ENCODE measurements at regions not wholly inside any gene's neighbourhood (a gene's known extent, or its start where the extent isn't known, plus 50 kb on each side); places are given as distances from the start of the nearest gene placed in this dataset.

- no peak for TF ChIP-seq CTCF (IDR thresholded peaks at IDR 0.05)
- Mint-ChIP-seq H3K4me3 (no peak overlapping the region), H3K36me3 (ENCODE audit: low read depth) (no peaks in the 10 kb centered on the region), H3K4me1 (peaks cover 21% of the 10 kb centered on the region), H3K27ac (no peak overlapping the region), H3K27me3 (ENCODE audit: low read depth, poor library complexity) (peaks cover 2% of the 10 kb centered on the region), H3K9me3 (no peaks in the 10 kb centered on the region)
- no peak for DNase-seq
Measured at GRCh38 chr19:31908496-31909225, 436.7 kb upstream of the ZNF507 start.

- Mint-ChIP-seq H3K27ac (no peak overlapping the region), H3K4me3 (no peak overlapping the region), H3K27me3 (ENCODE audit: low read depth, poor library complexity) (peaks cover 2% of the 10 kb centered on the region), H3K36me3 (ENCODE audit: low read depth) (no peaks in the 10 kb centered on the region), H3K9me3 (no peaks in the 10 kb centered on the region), H3K4me1 (peaks cover 17% of the 10 kb centered on the region)
- no peak for DNase-seq
- no peak for TF ChIP-seq CTCF (IDR thresholded peaks at IDR 0.05)
Measured at GRCh38 chr19:31910224-31910623, 435.2 kb upstream of the ZNF507 start.

GRCh38 chr19:31911577-31911976 lies 433.8 kb upstream of the ZNF507 start:
- no peak for TF ChIP-seq CTCF (IDR thresholded peaks at IDR 0.05)
- peaks cover 11% of the 10 kb centered on the region for H3K4me1 Mint-ChIP-seq
- DNase-seq, result no peak

GRCh38 chr19:31913103-31913661 lies 432.2 kb upstream of the ZNF507 start:
- H3K4me3 Mint-ChIP-seq, result no peak overlapping the region
- H3K4me1 Mint-ChIP-seq, result peaks cover 11% of the 10 kb centered on the region
- H3K9me3 Mint-ChIP-seq, result no peaks in the 10 kb centered on the region
- H3K27me3 Mint-ChIP-seq (ENCODE audit: low read depth, poor library complexity), result no peaks in the 10 kb centered on the region
- H3K27ac Mint-ChIP-seq, result no peak overlapping the region
- no peaks in the 10 kb centered on the region for H3K36me3 Mint-ChIP-seq (ENCODE audit: low read depth)
- TF ChIP-seq CTCF (IDR thresholded peaks at IDR 0.05), result no peak
- DNase-seq, result no peak

More at GRCh38 chr19:31911577-31911976, 433.8 kb upstream of the ZNF507 start:
- Mint-ChIP-seq H3K9me3 (no peaks in the 10 kb centered on the region), H3K4me3 (no peak overlapping the region), H3K27ac (no peak overlapping the region), H3K36me3 (ENCODE audit: low read depth) (no peaks in the 10 kb centered on the region), H3K27me3 (ENCODE audit: low read depth, poor library complexity) (peaks cover 2% of the 10 kb centered on the region)

GRCh38 chr19:31930401-31930800 lies 415.0 kb upstream of the ZNF507 start:
- no peak overlapping the region for H3K27ac Mint-ChIP-seq
- H3K4me3 Mint-ChIP-seq, result no peak overlapping the region
- H3K27me3 Mint-ChIP-seq (ENCODE audit: low read depth, poor library complexity), result no peaks in the 10 kb centered on the region
- H3K9me3 Mint-ChIP-seq, result peaks cover 10% of the 10 kb centered on the region
- TF ChIP-seq CTCF (IDR thresholded peaks at IDR 0.05), result no peak
- DNase-seq, result no peak
- no peaks in the 10 kb centered on the region for H3K4me1 Mint-ChIP-seq
- no peaks in the 10 kb centered on the region for H3K36me3 Mint-ChIP-seq (ENCODE audit: low read depth)

- H3K36me3 Mint-ChIP-seq (ENCODE audit: low read depth), result no peaks in the 10 kb centered on the region
- peaks cover 3% of the 10 kb centered on the region for H3K4me1 Mint-ChIP-seq
- H3K9me3 Mint-ChIP-seq, result peaks cover 6% of the 10 kb centered on the region
- no peak for TF ChIP-seq CTCF (IDR thresholded peaks at IDR 0.05)
- no peak overlapping the region for H3K4me3 Mint-ChIP-seq
- DNase-seq, result no peak
- no peak overlapping the region for H3K27ac Mint-ChIP-seq
- H3K27me3 Mint-ChIP-seq (ENCODE audit: low read depth, poor library complexity), result peaks cover 4% of the 10 kb centered on the region
Measured at GRCh38 chr19:31937983-31938382, 407.4 kb upstream of the ZNF507 start.

All from nephron progenitor cell (in vitro differentiated cells).